H1 (cell line): ENCODE measurements at regions not wholly inside any gene's neighbourhood (a gene's known extent, or its start where the extent isn't known, plus 50 kb on each side); places are given as distances from the start of the nearest gene placed in this dataset.

Experiments
- CTCF ChIA-PET: fragments of 300-600 bp; sonication (Branson Sonifier 250); formaldehyde crosslinking; loops from one replicate; lab custom pipeline; 2021; ENCODE audit not compliant: partially characterized antibody; lab: Charles Lee
- POLR2A ChIA-PET: fragments of 300-600 bp; sonication (Branson Sonifier 250); formaldehyde crosslinking; loops from one replicate; lab custom pipeline; 2021; ENCODE audit warnings: inconsistent platforms; ENCODE audit not compliant: partially characterized antibody; lab: Charles Lee
- DNase-seq, 2 experiments: peaks; one replicate each; pipeline versions ENCODE4 v3.0.0 to v3.0.0-alpha.2; 2010 to 2022; ENCODE audit warnings: low spot score in 2 of 2, low read depth in 1 of 2, mixed read lengths in 1 of 2
- FAIRE-seq: peaks from 2 replicates; lab custom pipeline; 2011; peaks lifted over from hg19 to GRCh38; lab: Jason Lieb, UNC
- H2AFZ ChIP-seq: 2 replicates; pipeline ENCODE4 v1.8.1; 2012; ENCODE audit warnings: low read length, inconsistent platforms
- H2AK5ac ChIP-seq: 2 replicates; pipeline ENCODE4 v1.6.1; 2013; ENCODE audit warnings: low read depth, low read length
- H2BK120ac ChIP-seq: replicated peaks from 2 replicates; pipeline ENCODE3; 2013; ENCODE audit warnings: low read depth, low read length, inconsistent platforms
- H2BK12ac ChIP-seq: 2 replicates; pipeline ENCODE4 v1.6.1; 2013; ENCODE audit warnings: low read depth, low read length
- H2BK15ac ChIP-seq: 2 replicates; pipeline ENCODE4 v1.6.1; 2013; ENCODE audit warnings: low read length
- H2BK20ac ChIP-seq: 2 replicates; pipeline ENCODE4 v1.6.1; 2013; ENCODE audit warnings: low read length
- H2BK5ac ChIP-seq: 2 replicates; pipeline ENCODE4 v1.6.1; 2013; ENCODE audit warnings: low read depth, low read length
- H3K14ac ChIP-seq: 2 replicates; pipeline ENCODE4 v1.6.1; 2013; ENCODE audit warnings: inconsistent platforms; ENCODE audit not compliant: insufficient read length
- H3K18ac ChIP-seq: 2 replicates; pipeline ENCODE4 v1.6.1; 2013; ENCODE audit warnings: low read length; ENCODE audit errors: extremely low read depth
- H3K23ac ChIP-seq: 2 replicates; pipeline ENCODE4 v1.6.1; 2013; ENCODE audit warnings: inconsistent platforms; ENCODE audit not compliant: insufficient read length
- H3K23me2 ChIP-seq: 2 replicates; pipeline ENCODE4 v1.6.1; 2013; ENCODE audit warnings: low read depth, low read length
- H3K27ac ChIP-seq: 2 replicates; pipeline ENCODE4 v1.6.1; 2011; ENCODE audit warnings: low read depth, low read length, inconsistent platforms
- H3K27me3 ChIP-seq, 4 experiments: replicated peaks in 1 of 4; 1 replicate in 1 of 4; 2 replicates in 3 of 4; pipeline versions ENCODE4 v1.6.1 to v1.8.1; 2011 to 2013; ENCODE audit warnings: low read length in 3 of 4, mild to moderate bottlenecking in 3 of 4, inconsistent platforms in 2 of 4, mixed read lengths in 2 of 4, moderate library complexity in 1 of 4; ENCODE audit not compliant: control insufficient read depth in 3 of 4, insufficient read depth in 3 of 4; ENCODE audit errors: extremely low read depth in 1 of 4
- H3K36me3 ChIP-seq, 4 experiments: 2 replicates each; pipeline versions ENCODE4 v1.6.1 to v1.8.1; 2011 to 2013; ENCODE audit warnings: mild to moderate bottlenecking in 4 of 4, low read length in 3 of 4, moderate library complexity in 2 of 4, control low read depth in 1 of 4, inconsistent platforms in 1 of 4; ENCODE audit not compliant: insufficient read depth in 4 of 4, control insufficient read depth in 2 of 4
- H3K4ac ChIP-seq: replicated peaks from 2 replicates; pipeline ENCODE3; 2013; ENCODE audit warnings: low read length, low read depth, mixed read lengths, inconsistent platforms; ENCODE audit not compliant: insufficient read length
- H3K4me1 ChIP-seq, 4 experiments: replicated peaks in 1 of 4; 1 replicate in 1 of 4; 2 replicates in 3 of 4; pipeline versions ENCODE4 v1.6.1 to v1.8.1; 2011 to 2013; ENCODE audit warnings: low read length in 3 of 4, inconsistent platforms in 2 of 4, mixed read lengths in 1 of 4; ENCODE audit not compliant: insufficient read depth in 4 of 4, control insufficient read depth in 3 of 4
- H3K4me2 ChIP-seq, 2 experiments: 2 replicates each; pipeline versions ENCODE4 v1.6.1 to v1.8.1; 2011 to 2013; ENCODE audit warnings: low read depth in 2 of 2, low read length in 2 of 2, control low read depth in 1 of 2, inconsistent platforms in 1 of 2, mild to moderate bottlenecking in 1 of 2; ENCODE audit not compliant: insufficient read depth in 1 of 2
- H3K4me3 ChIP-seq, 4 experiments: fragments of 200-600, 300-600 bp in 1 of 4; sonication (generic), shearing (Covaris generic), sonication (Bioruptor Twin) in 1 of 4; 2 replicates each; pipeline versions ENCODE4 v1.5.1 to v1.8.1; 2011 to 2016; ENCODE audit warnings: low read length in 4 of 4, low read depth in 3 of 4, control low read depth in 2 of 4, inconsistent platforms in 2 of 4, mild to moderate bottlenecking in 2 of 4, mixed read lengths in 1 of 4, moderate library complexity in 1 of 4; ENCODE audit not compliant: insufficient read depth in 2 of 4; ENCODE audit errors: extremely low read depth in 1 of 4
- H3K56ac ChIP-seq: replicated peaks from 2 replicates; pipeline ENCODE3; 2013; ENCODE audit warnings: low read depth, mild to moderate bottlenecking, mixed read lengths, low read length, inconsistent platforms; ENCODE audit not compliant: insufficient read length
- H3K79me1 ChIP-seq: 2 replicates; pipeline ENCODE4 v1.6.1; 2013; ENCODE audit warnings: low read depth, low read length, control low read depth
- H3K79me2 ChIP-seq, 2 experiments: 2 replicates each; pipeline versions ENCODE4 v1.6.1 to v1.8.1; 2012 to 2013; ENCODE audit warnings: low read length in 2 of 2, mild to moderate bottlenecking in 2 of 2, inconsistent platforms in 1 of 2; ENCODE audit not compliant: insufficient read depth in 2 of 2, control insufficient read depth in 1 of 2
- H3K9ac ChIP-seq, 4 experiments: replicated peaks in 1 of 4; 1 replicate in 1 of 4; 2 replicates in 3 of 4; pipeline versions ENCODE4 v1.6.1 to v1.8.1; 2011 to 2013; ENCODE audit warnings: low read depth in 3 of 4, low read length in 3 of 4, control low read depth in 2 of 4, mild to moderate bottlenecking in 2 of 4, moderate library complexity in 2 of 4, inconsistent platforms in 1 of 4; ENCODE audit errors: extremely low read depth in 1 of 4
- H3K9me3 ChIP-seq, 2 experiments: 2 replicates each; pipeline versions ENCODE4 v1.6.1 to v1.8.1; 2012 to 2013; ENCODE audit warnings: mild to moderate bottlenecking in 2 of 2, moderate library complexity in 2 of 2, control low read depth in 1 of 2, inconsistent platforms in 1 of 2, low read depth in 1 of 2, low read length in 1 of 2, mixed read lengths in 1 of 2; ENCODE audit not compliant: insufficient read depth in 2 of 2
- H4K20me1 ChIP-seq, 2 experiments: replicated peaks in 1 of 2; 2 replicates each; pipeline versions ENCODE3 to v1.8.1; 2011 to 2013; ENCODE audit warnings: inconsistent platforms in 2 of 2, low read length in 2 of 2, mild to moderate bottlenecking in 1 of 2; ENCODE audit not compliant: insufficient read depth in 2 of 2, control insufficient read depth in 1 of 2
- H4K5ac ChIP-seq: 2 replicates; pipeline ENCODE4 v1.6.1; 2013; ENCODE audit warnings: low read length, low read depth, mixed read lengths, inconsistent platforms; ENCODE audit not compliant: insufficient read length
- H4K8ac ChIP-seq: 2 replicates; pipeline ENCODE4 v1.8.0; 2013; ENCODE audit warnings: mild to moderate bottlenecking, moderate library complexity, low read length, inconsistent platforms; ENCODE audit not compliant: insufficient read depth; ENCODE audit errors: extremely low read depth
- H4K91ac ChIP-seq: replicated peaks from 2 replicates; pipeline ENCODE3; 2013; ENCODE audit warnings: low read length, mixed read lengths, inconsistent platforms; ENCODE audit not compliant: insufficient read length
- BRCA1 ChIP-seq: IDR thresholded peaks from 2 replicates; pipeline ENCODE4 v1.6.1; 2012; ENCODE audit warnings: low read depth, low read length, improper control_type of control experiment
- CBX8 ChIP-seq: fragments of 300-800, 300-1000 bp; sonication (generic); IDR thresholded peaks from 2 replicates; pipeline ENCODE4 v1.7.1; 2016; ENCODE audit warnings: low read depth, low read length, borderline replicate concordance
- CHD2 ChIP-seq: IDR thresholded peaks from 2 replicates; pipeline ENCODE4 v1.6.1; 2012; ENCODE audit warnings: low read length, improper control_type of control experiment
- EP300 ChIP-seq, 2 experiments: IDR thresholded peaks; 1 replicate in 1 of 2; 2 replicates in 1 of 2; pipeline ENCODE4 v1.6.1; 2011 to 2012; ENCODE audit warnings: low read depth in 2 of 2, low read length in 2 of 2, mild to moderate bottlenecking in 2 of 2, borderline replicate concordance in 1 of 2, inconsistent platforms in 1 of 2, moderate library complexity in 1 of 2
- MAFK ChIP-seq: IDR thresholded peaks from 2 replicates; pipeline ENCODE4 v1.6.1; 2012; ENCODE audit warnings: low read depth, mild to moderate bottlenecking, improper control_type of control experiment, low read length
- RAD21 ChIP-seq, 2 experiments: IDR thresholded peaks in 1 of 2; conservative IDR thresholded peaks in 1 of 2; 2 replicates each; pipeline ENCODE4 v1.6.1; 2011; ENCODE audit warnings: low read depth in 2 of 2, low read length in 2 of 2, improper control_type of control experiment in 1 of 2, inconsistent platforms in 1 of 2, mild to moderate bottlenecking in 1 of 2, moderate library complexity in 1 of 2
- RBBP5 ChIP-seq: IDR thresholded peaks from 2 replicates; pipeline ENCODE4 v1.7.1; 2012; ENCODE audit warnings: low read depth, mild to moderate bottlenecking, inconsistent platforms, low read length, moderate library complexity, borderline replicate concordance
- RFX5 ChIP-seq: IDR thresholded peaks from 2 replicates; pipeline ENCODE4 v1.6.1; 2011; ENCODE audit warnings: low read depth, low read length, improper control_type of control experiment, borderline replicate concordance
- SIN3A ChIP-seq, 2 experiments: IDR thresholded peaks in 1 of 2; conservative IDR thresholded peaks in 1 of 2; 2 replicates each; pipeline ENCODE4 v1.6.1; 2011 to 2012; ENCODE audit warnings: low read length in 2 of 2, improper control_type of control experiment in 1 of 2, low read depth in 1 of 2, mild to moderate bottlenecking in 1 of 2
- SP2 ChIP-seq: IDR thresholded peaks from 2 replicates; pipeline ENCODE4 v1.6.1; 2012; ENCODE audit warnings: mild to moderate bottlenecking, low read length, inconsistent platforms
- SRF ChIP-seq: IDR thresholded peaks from 2 replicates; pipeline ENCODE4 v1.6.1; 2011; ENCODE audit warnings: mild to moderate bottlenecking, low read depth, low read length, moderate library complexity
- TAF7 ChIP-seq: optimal IDR thresholded peaks from 2 replicates; pipeline ENCODE3; 2011; ENCODE audit warnings: low read depth, mild to moderate bottlenecking, inconsistent platforms, low read length, moderate library complexity, borderline replicate concordance
- TCF12 ChIP-seq: IDR thresholded peaks from 2 replicates; pipeline ENCODE4 v1.6.1; 2011; ENCODE audit warnings: low read depth, mild to moderate bottlenecking, low read length
- YY1 ChIP-seq: IDR thresholded peaks from 2 replicates; pipeline ENCODE4 v1.6.1; 2011; ENCODE audit warnings: low read depth, mild to moderate bottlenecking, low read length
- WGBS, 2 experiments: shearing (Covaris generic) in 1 of 2; methylation state at CpG; one replicate each; pipeline versions ENCODE4 v1.1.6 to v1.1.7; 2013 to 2015; ENCODE audit warnings: low lambda C conversion rate in 2 of 2, mixed read lengths in 2 of 2, inconsistent platforms in 1 of 2, low coverage in 1 of 2, missing lambda C conversion rate in 1 of 2; ENCODE audit not compliant: insufficient replicate concordance in 2 of 2, insufficient coverage in 1 of 2, insufficient read length in 1 of 2; ENCODE audit errors: extremely low coverage in 1 of 2, missing lambda C conversion rate in 1 of 2; 5-methylcytosine and 5-hydroxymethylcytosine counted together

DNA sequence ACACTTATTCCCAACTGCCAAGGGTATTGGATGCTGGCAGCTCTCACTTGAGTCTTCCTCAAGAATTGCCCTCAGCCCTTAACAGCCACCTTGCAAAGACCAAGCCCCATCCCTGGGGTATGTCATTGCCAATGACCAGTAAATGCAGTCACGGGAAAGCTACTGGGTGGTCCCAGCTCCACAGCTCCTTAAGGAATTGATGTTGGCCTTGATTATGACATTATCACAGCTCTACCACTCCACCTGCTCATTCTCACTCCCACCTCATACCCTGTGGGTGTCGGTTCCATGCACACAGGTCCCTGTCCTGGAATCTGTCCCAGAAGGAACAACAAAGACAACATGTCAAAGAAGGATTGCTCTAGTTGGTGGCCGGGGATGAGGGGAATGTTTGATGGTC, 60.5 kb upstream of the GJB5 start:
- no peak for TF ChIP-seq BRCA1
- no peak for TF ChIP-seq MAFK
- TF ChIP-seq SP2: no peak
- no peak for TF ChIP-seq YY1
- no peak for TF ChIP-seq SRF
- TF ChIP-seq TCF12: no peak
- TF ChIP-seq CBX8: no peak
- no peak for TF ChIP-seq SIN3A (conservative IDR thresholded peaks at IDR 0.05 in 1 of 2, IDR thresholded peaks at IDR 0.05 in 1 of 2; ENCODE audit: low read depth in 1 of 2, low read length in 2 of 2)
- TF ChIP-seq RBBP5: no peak
- no peak for TF ChIP-seq TAF7
- no peak for TF ChIP-seq CHD2
- TF ChIP-seq EP300 (IDR thresholded peaks at IDR 0.05; ENCODE audit: borderline replicate concordance in 1 of 2, low read depth in 2 of 2, low read length in 2 of 2): no peak
- TF ChIP-seq RAD21 (IDR thresholded peaks at IDR 0.05 in 1 of 2, conservative IDR thresholded peaks at IDR 0.05 in 1 of 2; ENCODE audit: low read depth in 2 of 2, low read length in 2 of 2): no peak
- TF ChIP-seq RFX5: no peak
- no peaks in the 10 kb centered on the region for H3K4me1 ChIP-seq
- no peak overlapping the region for H3K4ac ChIP-seq
- no peak overlapping the region for H2AFZ ChIP-seq
- no peak overlapping the region for H2BK12ac ChIP-seq
- H3K79me1 ChIP-seq: no peaks in the 10 kb centered on the region
- H2AK5ac ChIP-seq: no peak overlapping the region
- H3K18ac ChIP-seq: no peak overlapping the region
- no peak overlapping the region for H2BK20ac ChIP-seq
- H4K8ac ChIP-seq: no peak overlapping the region
- no peak overlapping the region for H3K23ac ChIP-seq
- no peak overlapping the region for H2BK5ac ChIP-seq
- no peak overlapping the region for H3K14ac ChIP-seq
- no peak overlapping the region for H2BK15ac ChIP-seq
- H3K9ac ChIP-seq: no peak overlapping the region
- POLR2A ChIA-PET: no interaction called here
- FAIRE-seq (no peak), DNase-seq (no peak)
- H3K27me3 ChIP-seq: no peaks in the 10 kb centered on the region; a peak in 1 of 7 replicates
- H3K9me3 ChIP-seq: no peaks in the 10 kb centered on the region
- H4K5ac ChIP-seq: no peak overlapping the region
- H3K79me2 ChIP-seq: no peaks in the 10 kb centered on the region
- CTCF ChIA-PET: interaction anchor here (1.0 kb wide), 1 partner anchor 14 kb away, joined by 3 read pairs; no protein-coding TSS in a partner anchor
- WGBS, 2 experiments: 87% methylated on average over 3 of the region's 3 CpGs; no CpG with 5 or more reads in 1 of the 2 experiments
- no peak overlapping the region for H3K27ac ChIP-seq
- H4K91ac ChIP-seq: no peak overlapping the region
- H4K20me1 ChIP-seq: no peaks in the 10 kb centered on the region
- H3K4me3 ChIP-seq: no peak overlapping the region
- no peak overlapping the region for H3K4me2 ChIP-seq
- H3K23me2 ChIP-seq: no peaks in the 10 kb centered on the region
- no peak overlapping the region for H2BK120ac ChIP-seq
- H3K56ac ChIP-seq: no peak overlapping the region
- no peaks in the 10 kb centered on the region for H3K36me3 ChIP-seq
